Lower lobe of right lung (tissue), 2 donors: ENCODE measurements at regions not wholly inside any gene's neighbourhood (a gene's known extent, or its start where the extent isn't known, plus 50 kb on each side); places are given as distances from the start of the nearest gene placed in this dataset.

Experiments used
- ATAC-seq, 2 donors: fragments of 200-7000 bp; cut with Tn5 transposase; one replicate each; pipeline ENCODE4 v1.9.1; 2020 to 2022; ENCODE audit warnings: mild to moderate bottlenecking in 2 of 2, moderate library complexity in 2 of 2
- DNase-seq: peaks from one replicate; pipeline ENCODE4 v3.0.0-alpha.2; 2020
- H3K27ac ChIP-seq: fragments of 200-600 bp; one replicate; pipeline ENCODE4 v1.8.0; 2022
- H3K27me3 ChIP-seq: fragments of 200-600 bp; one replicate; pipeline ENCODE4 v1.8.0; 2022; ENCODE audit warnings: low read depth
- H3K36me3 ChIP-seq: fragments of 200-600 bp; one replicate; pipeline ENCODE4 v1.8.0; 2022; ENCODE audit warnings: mild to moderate bottlenecking
- H3K4me1 ChIP-seq: fragments of 200-600 bp; one replicate; pipeline ENCODE4 v1.8.0; 2022
- H3K4me3 ChIP-seq: fragments of 200-600 bp; one replicate; pipeline ENCODE4 v1.8.0; 2022; ENCODE audit warnings: mild to moderate bottlenecking
- H3K9me3 ChIP-seq: fragments of 200-600 bp; one replicate; pipeline ENCODE4 v1.8.0; 2022
- CTCF ChIP-seq: fragments of 200-600 bp; IDR thresholded peaks from one replicate; pipeline ENCODE4 v1.8.0; 2022; ENCODE audit warnings: antibody characterized with exemption, mild to moderate bottlenecking
- intact Hi-C: fragments of 100-400 bp; cut with DNase I; formaldehyde crosslinking; loops from one replicate; pipeline ENCODE4 v1.11.0; 2022
- donor health status: DM: no; HTN: yes; CAD: no; lungs with severe emphysema.

GRCh38 chr6:170127151-170127550 lies 163.7 kb downstream of the DLL1 start:
- ATAC-seq (no peak), DNase-seq (no peak)
- no peak overlapping the region for H3K4me3 ChIP-seq
- no peak overlapping the region for H3K27ac ChIP-seq
- peaks cover 10% of the 10 kb centered on the region for H3K4me1 ChIP-seq
- no peaks in the 10 kb centered on the region for H3K27me3 ChIP-seq
- no peaks in the 10 kb centered on the region for H3K9me3 ChIP-seq
- intact Hi-C loops, result no loop called here
- TF ChIP-seq CTCF, result no peak
- no peaks in the 10 kb centered on the region for H3K36me3 ChIP-seq

- Histone ChIP-seq H3K4me3 (no peak overlapping the region), H3K27ac (no peak overlapping the region), H3K27me3 (no peaks in the 10 kb centered on the region), H3K4me1 (peaks cover 10% of the 10 kb centered on the region), H3K9me3 (peaks cover 4% of the 10 kb centered on the region), H3K36me3 (no peaks in the 10 kb centered on the region)
- no peak for ATAC-seq
- TF ChIP-seq CTCF, result no peak
- intact Hi-C loops, result no loop called here
- DNase-seq, result no peak
These were observed 165.2 kb downstream of the DLL1 start for GRCh38 chr6:170125456-170126300.

GRCh38 chr6:170124836-170125235 lies 166.0 kb downstream of the DLL1 start:
- intact Hi-C loops, result no loop called here
- H3K4me3 ChIP-seq, result no peak overlapping the region
- H3K27ac ChIP-seq, result no peak overlapping the region
- peaks cover 10% of the 10 kb centered on the region for H3K4me1 ChIP-seq
- peaks cover 13% of the 10 kb centered on the region for H3K9me3 ChIP-seq
- no peaks in the 10 kb centered on the region for H3K36me3 ChIP-seq
- H3K27me3 ChIP-seq, result no peaks in the 10 kb centered on the region
- DNase-seq (no peak), ATAC-seq (peak; percentile 73 to 90)
- no peak for TF ChIP-seq CTCF

- DNase-seq (no peak), ATAC-seq (no peak)
- Histone ChIP-seq H3K9me3 (peaks cover 19% of the 10 kb centered on the region), H3K36me3 (no peaks in the 10 kb centered on the region), H3K4me3 (no peak overlapping the region), H3K27ac (no peak overlapping the region), H3K27me3 (no peaks in the 10 kb centered on the region), H3K4me1 (peaks cover 3% of the 10 kb centered on the region)
- intact Hi-C loops, result no loop called here
- TF ChIP-seq CTCF, result no peak
These were observed 166.7 kb downstream of the DLL1 start for GRCh38 chr6:170124150-170124549.

- no peak for DNase-seq
- H3K27ac ChIP-seq, result no peak overlapping the region
- intact Hi-C loops, result no loop called here
- no peaks in the 10 kb centered on the region for H3K27me3 ChIP-seq
- H3K9me3 ChIP-seq, result peaks cover 22% of the 10 kb centered on the region
- H3K4me1 ChIP-seq, result no peaks in the 10 kb centered on the region
- ATAC-seq, result no peak
- H3K36me3 ChIP-seq, result no peaks in the 10 kb centered on the region
- no peak for TF ChIP-seq CTCF
- no peak overlapping the region for H3K4me3 ChIP-seq
These were observed 168.2 kb downstream of the DLL1 start for GRCh38 chr6:170122651-170123050.
